H1 (cell line): ENCODE measurements at regions not wholly inside any gene's neighbourhood (a gene's known extent, or its start where the extent isn't known, plus 50 kb on each side); places are given as distances from the start of the nearest gene placed in this dataset.
"Not testable (repeated sequence)": the region's sequence is repeated elsewhere in the genome, so short reads cannot be mapped to it uniquely, and the experiment has no call there.

Experiments
- EGR1 ChIP-seq: IDR thresholded peaks from 2 replicates; pipeline ENCODE4 v1.6.1; 2011; ENCODE audit warnings: low read depth, low read length, borderline replicate concordance
- EP300 ChIP-seq, 2 experiments: IDR thresholded peaks; 1 replicate in 1 of 2; 2 replicates in 1 of 2; pipeline ENCODE4 v1.6.1; 2011 to 2012; ENCODE audit warnings: low read depth in 2 of 2, low read length in 2 of 2, mild to moderate bottlenecking in 2 of 2, borderline replicate concordance in 1 of 2, inconsistent platforms in 1 of 2, moderate library complexity in 1 of 2
- EZH2 ChIP-seq: fragments of 200-600 bp; sonication (generic); IDR thresholded peaks from 2 replicates; pipeline ENCODE4 v1.7.1; 2012; ENCODE audit warnings: low read depth, mild to moderate bottlenecking, moderate library complexity, low read length, inconsistent platforms; ENCODE audit not compliant: severe bottlenecking
- MAFK ChIP-seq: IDR thresholded peaks from 2 replicates; pipeline ENCODE4 v1.6.1; 2012; ENCODE audit warnings: low read depth, mild to moderate bottlenecking, improper control_type of control experiment, low read length
- NRF1 ChIP-seq: IDR thresholded peaks from 2 replicates; pipeline ENCODE4 v1.6.1; 2011; ENCODE audit warnings: mild to moderate bottlenecking, low read depth, low read length, improper control_type of control experiment
- POLR2A ChIP-seq, 2 experiments: IDR thresholded peaks; 1 replicate in 1 of 2; 2 replicates in 1 of 2; pipeline ENCODE4 v1.6.1; 2011; ENCODE audit warnings: low read depth in 2 of 2, low read length in 2 of 2, mild to moderate bottlenecking in 2 of 2; ENCODE audit errors: control extremely low read depth in 1 of 2
- POLR2AphosphoS5 ChIP-seq: IDR thresholded peaks from 2 replicates; pipeline ENCODE4 v1.6.1; 2011; ENCODE audit warnings: low read depth, low read length
- RAD21 ChIP-seq, 2 experiments: IDR thresholded peaks in 1 of 2; conservative IDR thresholded peaks in 1 of 2; 2 replicates each; pipeline ENCODE4 v1.6.1; 2011; ENCODE audit warnings: low read depth in 2 of 2, low read length in 2 of 2, improper control_type of control experiment in 1 of 2, inconsistent platforms in 1 of 2, mild to moderate bottlenecking in 1 of 2, moderate library complexity in 1 of 2
- SP1 ChIP-seq: IDR thresholded peaks from 2 replicates; pipeline ENCODE4 v1.6.1; 2011; ENCODE audit warnings: low read depth, low read length
- SRF ChIP-seq: IDR thresholded peaks from 2 replicates; pipeline ENCODE4 v1.6.1; 2011; ENCODE audit warnings: mild to moderate bottlenecking, low read depth, low read length, moderate library complexity
- TAF1 ChIP-seq: IDR thresholded peaks from 2 replicates; pipeline ENCODE4 v1.6.1; 2011; ENCODE audit warnings: mild to moderate bottlenecking, low read depth, low read length
- ZNF274 ChIP-seq: IDR thresholded peaks from 2 replicates; pipeline ENCODE4 v1.7.0; 2012; ENCODE audit warnings: low read length, borderline replicate concordance; ENCODE audit errors: extremely low read depth
- TF ChIP-seq, protein P1 (sequence below), 3 experiments: IDR thresholded peaks; 1 replicate in 2 of 3; 2 replicates in 1 of 3; pipeline versions ENCODE4 v1.5.1 to v1.6.1; 2011; ENCODE audit warnings: low read length in 3 of 3, mild to moderate bottlenecking in 3 of 3, inconsistent platforms in 2 of 3, low read depth in 1 of 3, moderate library complexity in 1 of 3; ENCODE audit not compliant: insufficient read depth in 1 of 3; ENCODE audit errors: control extremely low read depth in 1 of 3

DNA sequence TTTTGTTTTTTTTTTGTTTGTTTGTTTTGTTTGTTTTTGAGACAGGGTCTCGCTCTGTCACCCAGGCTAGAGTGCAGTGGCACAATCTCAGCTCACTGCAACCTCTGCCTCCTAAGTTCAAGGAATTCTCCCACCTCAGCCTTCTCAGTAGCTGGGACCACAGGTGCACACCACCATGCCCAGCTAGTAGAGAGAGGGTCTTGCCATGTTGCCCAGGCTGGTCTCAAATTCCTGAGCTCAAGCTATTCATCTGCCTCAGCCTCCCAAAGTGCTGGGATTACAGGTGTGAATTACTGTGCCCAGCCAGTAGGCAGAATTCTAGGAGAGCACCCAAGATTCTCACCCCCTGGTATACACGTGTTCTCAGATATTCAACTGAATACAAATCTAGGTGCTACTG, 139.6 kb upstream of the RAPGEF2 start:
- TF ChIP-seq, protein P1, sequence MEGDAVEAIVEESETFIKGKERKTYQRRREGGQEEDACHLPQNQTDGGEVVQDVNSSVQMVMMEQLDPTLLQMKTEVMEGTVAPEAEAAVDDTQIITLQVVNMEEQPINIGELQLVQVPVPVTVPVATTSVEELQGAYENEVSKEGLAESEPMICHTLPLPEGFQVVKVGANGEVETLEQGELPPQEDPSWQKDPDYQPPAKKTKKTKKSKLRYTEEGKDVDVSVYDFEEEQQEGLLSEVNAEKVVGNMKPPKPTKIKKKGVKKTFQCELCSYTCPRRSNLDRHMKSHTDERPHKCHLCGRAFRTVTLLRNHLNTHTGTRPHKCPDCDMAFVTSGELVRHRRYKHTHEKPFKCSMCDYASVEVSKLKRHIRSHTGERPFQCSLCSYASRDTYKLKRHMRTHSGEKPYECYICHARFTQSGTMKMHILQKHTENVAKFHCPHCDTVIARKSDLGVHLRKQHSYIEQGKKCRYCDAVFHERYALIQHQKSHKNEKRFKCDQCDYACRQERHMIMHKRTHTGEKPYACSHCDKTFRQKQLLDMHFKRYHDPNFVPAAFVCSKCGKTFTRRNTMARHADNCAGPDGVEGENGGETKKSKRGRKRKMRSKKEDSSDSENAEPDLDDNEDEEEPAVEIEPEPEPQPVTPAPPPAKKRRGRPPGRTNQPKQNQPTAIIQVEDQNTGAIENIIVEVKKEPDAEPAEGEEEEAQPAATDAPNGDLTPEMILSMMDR (IDR thresholded peaks at IDR 0.05; ENCODE audit: control extremely low read depth in 1 of 3, insufficient read depth in 1 of 3, low read depth in 1 of 3, low read length in 3 of 3) = not testable (repeated sequence)
- not testable (repeated sequence) for TF ChIP-seq MAFK; POLR2A (IDR thresholded peaks at IDR 0.05; ENCODE audit: control extremely low read depth in 1 of 2, low read depth in 2 of 2, low read length in 2 of 2); RAD21 (IDR thresholded peaks at IDR 0.05 in 1 of 2, conservative IDR thresholded peaks at IDR 0.05 in 1 of 2; ENCODE audit: low read depth in 2 of 2, low read length in 2 of 2); SP1; EGR1; TAF1; SRF; POLR2AphosphoS5; ZNF274; EP300 (IDR thresholded peaks at IDR 0.05; ENCODE audit: borderline replicate concordance in 1 of 2, low read depth in 2 of 2, low read length in 2 of 2); EZH2; NRF1
